GM21390 (cell line): ENCODE measurements at regions not wholly inside any gene's neighbourhood (a gene's known extent, or its start where the extent isn't known, plus 50 kb on each side); places are given as distances from the start of the nearest gene placed in this dataset.
"Not testable (repeated sequence)": the region's sequence is repeated elsewhere in the genome, so short reads cannot be mapped to it uniquely, and the experiment has no call there.

Experiments used
- ATAC-seq: cut with Tn5 transposase; IDR thresholded peaks from one replicate; pipeline ENCODE4 v1.9.1; 2021; ENCODE audit not compliant: unreplicated experiment

DNA sequence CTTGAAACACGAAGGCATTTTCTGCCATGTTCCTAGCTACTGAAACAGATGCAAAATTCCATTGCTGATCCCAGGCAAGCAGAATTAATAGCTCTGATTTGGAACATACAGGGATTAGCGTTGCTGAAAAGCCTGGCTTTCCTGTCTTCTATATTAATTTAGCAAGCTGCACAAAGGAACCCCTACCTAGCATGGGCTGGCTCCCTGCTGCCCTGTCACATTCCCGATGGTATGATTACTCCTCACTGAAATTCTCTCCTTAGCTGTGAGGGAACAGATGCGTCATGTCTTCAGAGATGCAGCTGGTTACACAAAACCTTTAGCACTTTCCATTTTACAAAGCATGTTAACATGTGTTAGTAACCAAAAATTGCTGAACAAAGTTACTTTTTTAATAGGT, 878.9 kb downstream of the TYW1 start:
- no peak for ATAC-seq

DNA sequence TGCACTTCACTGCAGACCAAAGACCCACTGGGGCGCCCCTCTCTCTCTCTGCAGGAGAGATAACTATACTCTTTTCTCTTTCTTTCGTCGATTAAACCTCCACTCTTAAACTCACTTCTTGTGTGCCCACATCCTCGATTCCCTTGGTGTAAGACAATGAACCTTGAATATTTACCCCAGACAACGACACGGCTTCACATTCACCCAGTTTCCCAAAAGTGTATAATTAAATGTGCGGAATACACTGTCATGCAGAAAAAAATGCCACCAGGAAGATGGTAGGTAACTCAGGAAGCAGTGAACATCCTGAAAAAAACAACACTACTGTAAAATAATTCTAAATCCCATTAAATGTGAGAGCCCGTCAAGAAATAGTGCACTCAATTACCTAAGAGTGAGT, 882.2 kb downstream of the TYW1 start:
- no peak for ATAC-seq

GRCh38 chr7:67882843-67883242, 886.2 kb downstream of the TYW1 start:
- no peak for ATAC-seq

GRCh38 chr7:67890316-67890715, 893.7 kb downstream of the TYW1 start:
- no peak for ATAC-seq

DNA sequence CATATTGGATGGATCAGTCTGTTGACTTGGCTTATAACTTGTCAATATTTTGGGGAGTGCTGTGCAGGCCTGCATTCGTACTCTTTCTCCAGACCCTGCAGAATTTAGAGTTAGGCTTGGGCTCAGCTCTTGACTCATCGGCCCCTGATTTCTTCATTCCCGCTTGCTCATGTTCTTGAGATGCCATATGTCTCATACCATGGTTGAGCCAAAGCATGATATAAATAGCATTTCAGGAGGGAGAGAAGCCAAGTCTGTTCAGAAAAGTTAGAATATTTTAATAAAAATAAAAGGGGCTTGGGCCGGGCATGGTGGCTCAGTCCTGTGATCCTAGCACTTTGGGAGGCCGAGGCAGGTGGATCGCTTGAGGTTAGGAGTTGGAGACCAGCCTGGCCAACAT, 898.1 kb downstream of the TYW1 start:
- no peak for ATAC-seq

DNA sequence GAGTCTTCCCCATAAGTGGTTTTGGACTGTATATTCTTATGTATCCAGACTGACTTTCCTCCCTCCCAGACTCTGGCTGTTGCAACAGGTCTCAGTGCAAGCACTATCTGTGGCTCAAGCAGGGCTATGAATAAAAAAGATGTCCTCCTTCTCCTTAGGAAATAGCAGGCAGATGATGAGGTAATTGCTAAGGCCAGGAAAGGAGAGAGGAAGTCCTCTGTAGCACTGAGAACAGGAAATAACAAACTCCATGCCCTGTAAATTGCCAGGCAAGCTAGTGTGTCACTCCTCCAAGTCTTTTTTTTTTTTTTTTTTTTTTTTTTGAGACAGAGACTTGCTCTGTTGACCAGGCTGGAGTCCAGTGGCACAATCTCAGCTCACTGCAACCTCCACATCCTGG, 900.1 kb downstream of the TYW1 start:
- no peak for ATAC-seq

GRCh38 chr7:67900456-67900855, 903.8 kb downstream of the TYW1 start:
- ATAC-seq: no peak

DNA sequence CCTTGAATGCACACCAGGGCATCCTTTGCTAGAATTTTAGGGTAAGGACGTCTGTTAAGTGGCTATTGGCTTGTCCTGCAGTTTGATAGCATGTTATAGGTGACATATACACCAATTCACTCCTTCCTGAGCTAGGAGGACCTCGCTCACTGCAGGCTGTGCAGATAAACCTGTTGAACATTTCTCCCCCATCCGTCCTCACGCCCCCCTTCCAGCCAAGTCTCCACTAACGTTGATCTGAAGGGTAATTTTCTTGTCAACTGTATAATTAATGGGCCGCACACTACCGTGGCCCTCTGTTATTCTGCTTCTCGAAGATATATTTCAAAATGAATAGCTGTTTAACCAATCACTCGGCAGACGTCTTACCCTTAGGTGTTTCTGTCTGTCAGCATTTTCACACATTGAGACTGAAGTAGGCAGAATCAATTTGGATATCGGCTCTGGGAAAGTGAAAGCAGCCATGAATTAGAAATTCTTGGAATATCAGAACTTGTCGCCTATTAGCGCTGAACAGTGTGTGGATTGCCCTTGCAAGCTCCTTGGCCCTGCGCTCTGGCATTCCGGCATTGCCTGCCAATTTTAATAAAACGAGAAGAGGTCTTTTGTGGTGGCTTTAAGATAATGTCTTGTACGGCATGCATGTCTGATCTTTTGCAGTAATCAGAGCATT, 905.3 kb downstream of the TYW1 start:
- ATAC-seq: no peak

DNA sequence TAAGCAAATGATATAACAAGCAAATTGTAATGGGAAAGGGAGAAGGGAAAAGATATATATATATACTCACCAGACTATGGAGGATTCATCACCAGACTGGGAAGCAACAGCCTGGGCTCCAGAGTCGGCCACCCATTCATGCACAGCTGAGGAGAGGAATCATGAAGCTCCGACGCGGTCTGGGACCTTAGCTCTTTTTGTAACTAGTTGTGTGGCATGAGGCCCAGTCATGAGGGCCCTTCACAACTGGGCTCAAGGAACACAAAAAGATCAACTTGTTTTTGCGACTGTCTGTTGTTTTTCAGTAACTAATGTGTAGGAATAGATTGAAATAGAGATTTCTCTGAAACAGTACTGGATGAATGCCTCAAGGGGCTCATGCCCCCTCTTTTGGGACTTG, 911.2 kb downstream of the TYW1 start:
- ATAC-seq: no peak

DNA sequence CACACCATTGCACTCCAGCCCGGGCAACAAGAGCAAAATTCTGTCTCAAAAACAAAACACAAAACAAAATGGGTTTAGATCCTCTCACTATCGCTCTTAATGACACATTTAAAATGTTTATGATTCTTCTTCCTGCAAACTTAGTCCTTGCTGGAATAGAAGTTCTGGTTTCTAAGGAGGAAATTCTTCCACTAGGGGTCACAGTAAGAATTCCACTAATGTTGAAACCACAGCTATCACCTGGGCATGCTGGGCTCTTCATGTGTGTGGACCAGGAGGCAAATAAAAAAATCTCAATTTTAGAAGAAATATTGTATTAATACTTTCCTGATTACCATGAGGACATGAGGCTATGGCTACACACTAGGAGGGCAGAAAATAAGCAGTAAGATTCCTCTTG, 915.8 kb downstream of the TYW1 start:
- ATAC-seq: no peak

DNA sequence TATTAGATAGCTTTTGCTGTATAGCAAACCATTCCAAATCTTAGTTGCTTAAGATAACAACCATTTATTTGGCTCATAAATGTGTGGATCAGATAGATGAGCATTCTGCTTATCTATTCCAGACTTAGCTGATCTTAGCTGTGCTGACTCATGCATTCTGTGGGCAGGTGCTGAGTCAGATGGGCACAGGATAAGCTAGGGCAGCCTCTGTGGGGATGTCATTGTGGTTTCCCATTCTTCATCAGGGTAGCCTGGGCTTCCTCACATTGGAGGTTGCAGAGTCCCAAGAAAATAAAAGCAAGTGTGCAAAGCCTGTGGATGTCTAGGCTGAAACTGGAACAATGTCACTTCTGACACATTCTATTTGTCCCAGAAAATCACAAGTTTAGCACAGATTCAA, 917.0 kb downstream of the TYW1 start:
- no peak for ATAC-seq

DNA sequence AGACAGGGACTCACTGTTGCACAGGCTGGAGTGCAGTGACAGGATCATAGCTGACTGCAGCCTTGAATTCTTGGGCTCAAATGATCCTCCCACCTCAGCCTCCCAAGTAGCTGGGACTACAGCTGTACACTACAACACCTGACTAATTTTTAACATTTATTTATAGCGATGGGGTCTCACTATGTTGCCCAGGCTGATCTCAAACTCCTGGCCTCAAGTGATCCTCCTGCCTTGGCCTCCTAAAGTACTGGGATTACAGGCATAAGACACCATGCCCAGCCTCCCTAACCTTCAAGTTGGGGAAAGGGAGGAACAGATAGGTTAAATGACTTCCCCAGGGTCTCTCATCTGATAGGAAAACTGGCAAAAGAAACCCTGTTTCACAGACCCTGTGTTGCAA, 919.5 kb downstream of the TYW1 start:
- ATAC-seq: not testable (repeated sequence)

GRCh38 chr7:67916571-67917436, 920.2 kb downstream of the TYW1 start:
- ATAC-seq: no peak

GRCh38 chr7:67917437-67917755, 920.8 kb downstream of the TYW1 start:
- ATAC-seq: no peak

- no peak for ATAC-seq
Observed at GRCh38 chr7:67918158-67918557, 921.5 kb downstream of the TYW1 start.

GRCh38 chr7:67923286-67923685, 926.7 kb downstream of the TYW1 start:
- no peak for ATAC-seq

DNA sequence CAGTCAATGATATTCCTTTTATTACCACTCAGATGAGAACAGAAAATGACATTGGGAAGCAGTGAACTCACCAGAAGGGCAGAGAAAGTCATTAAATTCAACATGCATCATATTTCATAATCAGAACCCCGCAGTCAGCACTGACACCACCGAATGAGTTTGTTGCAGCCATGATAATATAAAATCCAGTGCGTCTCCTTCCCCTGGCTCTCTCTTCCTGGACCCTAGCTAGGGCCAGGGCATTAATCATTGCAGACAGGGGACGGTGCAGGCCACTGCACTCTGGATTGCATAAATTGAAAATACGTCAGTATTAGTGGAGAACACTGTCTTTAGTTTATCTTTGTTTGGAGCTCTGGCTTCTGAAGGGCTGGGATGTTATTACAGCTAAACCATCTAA, 931.5 kb downstream of the TYW1 start:
- ATAC-seq: no peak

GRCh38 chr7:67936447-67936846, 939.8 kb downstream of the TYW1 start:
- ATAC-seq: not testable (repeated sequence)

DNA sequence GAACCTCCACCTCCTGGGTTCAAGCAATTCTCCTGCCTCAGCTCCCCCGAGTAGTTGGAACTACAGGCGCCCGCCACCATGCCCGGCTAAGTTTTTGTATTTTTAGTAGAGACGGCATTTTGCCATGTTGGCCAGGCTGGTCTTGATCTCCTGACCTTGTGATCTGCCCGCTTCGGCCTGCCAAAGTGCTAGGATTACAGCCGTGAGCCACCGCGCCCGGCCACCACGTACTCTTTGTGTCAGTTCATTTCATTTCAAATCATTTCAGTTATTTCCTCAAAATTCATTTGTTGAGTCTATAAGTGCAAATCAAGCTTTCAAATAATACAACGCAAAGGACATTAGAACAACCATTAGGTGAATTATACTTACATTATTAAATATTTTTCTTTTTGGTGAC, 943.8 kb downstream of the TYW1 start:
- ATAC-seq: no peak

GRCh38 chr7:67947191-67947590, 950.6 kb downstream of the TYW1 start:
- no peak for ATAC-seq

DNA sequence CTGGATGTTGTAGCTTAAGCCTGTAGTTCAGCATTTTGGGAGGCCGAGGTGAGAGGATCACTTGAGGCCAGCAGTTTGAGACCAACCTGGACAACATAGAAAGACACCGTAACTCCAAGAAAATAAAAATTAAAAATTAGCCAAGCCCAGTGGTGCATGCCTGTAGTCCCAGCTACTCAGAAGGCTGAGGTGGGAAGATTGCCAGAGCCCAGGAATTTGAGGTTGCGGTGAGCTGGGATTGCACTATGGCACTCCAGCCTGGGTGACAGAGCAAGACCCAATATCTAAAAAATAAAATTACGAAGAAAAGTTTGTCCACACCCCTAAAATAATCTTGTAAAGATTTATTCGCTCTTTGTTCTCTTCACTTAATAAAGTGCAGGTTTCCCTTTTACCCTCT, 951.0 kb downstream of the TYW1 start:
- ATAC-seq: no peak

- ATAC-seq: no peak
Observed at GRCh38 chr7:67950321-67951083, 953.9 kb downstream of the TYW1 start.
